Nephron progenitor cell (in vitro differentiated cells): ENCODE measurements at regions not wholly inside any gene's neighbourhood (a gene's known extent, or its start where the extent isn't known, plus 50 kb on each side); places are given as distances from the start of the nearest gene placed in this dataset.

Experiments used
- DNase-seq: peaks from one replicate; pipeline ENCODE4 v3.0.0; 2021
- H3K27ac Mint-ChIP-seq: 2 replicates; pipeline ENCODE4 v1.8.0; 2021; ENCODE audit warnings: mild to moderate bottlenecking, moderate library complexity, mixed read lengths
- H3K27me3 Mint-ChIP-seq: 2 replicates; pipeline ENCODE4 v1.8.0; 2021; ENCODE audit warnings: mild to moderate bottlenecking, low read depth, mixed read lengths; ENCODE audit not compliant: poor library complexity
- H3K36me3 Mint-ChIP-seq: 2 replicates; pipeline ENCODE4 v1.8.0; 2021; ENCODE audit warnings: low read depth, mixed read lengths
- H3K4me1 Mint-ChIP-seq: 2 replicates; pipeline ENCODE4 v1.8.0; 2021; ENCODE audit warnings: mixed read lengths
- H3K4me3 Mint-ChIP-seq: 2 replicates; pipeline ENCODE4 v1.8.0; 2021; ENCODE audit warnings: mild to moderate bottlenecking, moderate library complexity, mixed read lengths
- H3K9me3 Mint-ChIP-seq: 2 replicates; pipeline ENCODE4 v1.8.0; 2021; ENCODE audit warnings: mild to moderate bottlenecking, moderate library complexity, mixed read lengths
- CTCF ChIP-seq: fragments of 200-600 bp; sonication (generic); IDR thresholded peaks from 2 replicates; pipeline ENCODE4 v1.5.0; 2021; ENCODE audit warnings: antibody characterized with exemption

- peaks cover 17% of the 10 kb centered on the region for H3K9me3 Mint-ChIP-seq
- TF ChIP-seq CTCF, result no peak
- H3K27me3 Mint-ChIP-seq, result no peaks in the 10 kb centered on the region
- peaks cover 13% of the 10 kb centered on the region for H3K36me3 Mint-ChIP-seq
- no peak overlapping the region for H3K4me3 Mint-ChIP-seq
- DNase-seq, result no peak
- peaks cover 54% of the 10 kb centered on the region for H3K4me1 Mint-ChIP-seq
- H3K27ac Mint-ChIP-seq, result no peak overlapping the region
Measured at GRCh38 chr2:234849678-234850077, 102.1 kb upstream of the SH3BP4 start.

GRCh38 chr2:234848578-234848977 lies 103.2 kb upstream of the SH3BP4 start:
- Mint-ChIP-seq H3K9me3 (peaks cover 12% of the 10 kb centered on the region), H3K27me3 (peaks cover 3% of the 10 kb centered on the region), H3K27ac (peak overlapping the region; percentile 95), H3K4me3 (peak overlapping the region; percentile 33), H3K36me3 (peaks cover 13% of the 10 kb centered on the region), H3K4me1 (peaks cover 63% of the 10 kb centered on the region)
- no peak for TF ChIP-seq CTCF
- no peak for DNase-seq

GRCh38 chr2:234847639-234848038 lies 104.2 kb upstream of the SH3BP4 start:
- peak overlapping the region; percentile 95 for H3K27ac Mint-ChIP-seq
- TF ChIP-seq CTCF, result no peak
- no peak overlapping the region for H3K4me3 Mint-ChIP-seq
- H3K9me3 Mint-ChIP-seq, result peaks cover 12% of the 10 kb centered on the region
- peaks cover 13% of the 10 kb centered on the region for H3K36me3 Mint-ChIP-seq
- H3K27me3 Mint-ChIP-seq, result peaks cover 3% of the 10 kb centered on the region
- peaks cover 67% of the 10 kb centered on the region for H3K4me1 Mint-ChIP-seq
- DNase-seq, result no peak

GRCh38 chr2:234847364-234847635 lies 104.5 kb upstream of the SH3BP4 start:
- Mint-ChIP-seq H3K36me3 (peaks cover 13% of the 10 kb centered on the region), H3K27ac (peak overlapping the region; percentile 52), H3K9me3 (peaks cover 12% of the 10 kb centered on the region), H3K4me3 (no peak overlapping the region), H3K4me1 (peaks cover 70% of the 10 kb centered on the region), H3K27me3 (peaks cover 3% of the 10 kb centered on the region)
- DNase-seq, result no peak
- no peak for TF ChIP-seq CTCF

GRCh38 chr2:234846599-234847363 lies 105.0 kb upstream of the SH3BP4 start:
- Mint-ChIP-seq H3K4me3 (no peak overlapping the region), H3K27ac (peak overlapping the region; percentile 53), H3K36me3 (peaks cover 13% of the 10 kb centered on the region), H3K4me1 (peaks cover 75% of the 10 kb centered on the region), H3K27me3 (peaks cover 3% of the 10 kb centered on the region), H3K9me3 (peaks cover 12% of the 10 kb centered on the region)
- DNase-seq, result no peak
- no peak for TF ChIP-seq CTCF
